HEK293 (cell line): ENCODE measurements at regions not wholly inside any gene's neighbourhood (a gene's known extent, or its start where the extent isn't known, plus 50 kb on each side); places are given as distances from the start of the nearest gene placed in this dataset.

Experiments used
- CTCF ChIA-PET: fragments of 350-600 bp; formaldehyde crosslinking; extraction: SDS; loops from one replicate; lab custom pipeline; 2021; ENCODE audit warnings: antibody characterized with exemption; lab: Yijun Ruan, JAX
- POLR2A ChIA-PET: fragments of 300-600 bp; formaldehyde crosslinking; extraction: SDS; loops from one replicate; lab custom pipeline; 2020; ENCODE audit warnings: antibody characterized with exemption, inconsistent platforms; lab: Yijun Ruan, JAX
- H3K27ac ChIP-seq: fragments of 200-500 bp; sonication (Bioruptor generic); 2 replicates; pipeline ENCODE4 v1.5.1; 2014; ENCODE audit warnings: low read depth, low read length, control low read depth, inconsistent platforms; ENCODE audit errors: extremely low read depth
- H3K36me3 ChIP-seq, 2 experiments: fragments of 200-500 bp in 1 of 2; sonication (Bioruptor generic) in 1 of 2; 1 replicate in 1 of 2; 2 replicates in 1 of 2; pipeline ENCODE4 v1.5.1; 2014 to 2017; ENCODE audit warnings: inconsistent platforms in 2 of 2, low read length in 2 of 2; ENCODE audit not compliant: control insufficient read depth in 2 of 2, insufficient read depth in 1 of 2
- H3K4me1 ChIP-seq: fragments of 200-500 bp; sonication (Bioruptor generic); 2 replicates; pipeline ENCODE4 v1.5.1; 2014; ENCODE audit warnings: mild to moderate bottlenecking, low read length, inconsistent platforms; ENCODE audit not compliant: control insufficient read depth, insufficient read depth
- H3K4me3 ChIP-seq: 2 replicates; pipeline ENCODE4 v1.5.1; 2011; ENCODE audit warnings: low read depth, mild to moderate bottlenecking, control low read depth, low read length, moderate library complexity
- H3K9me3 ChIP-seq: fragments of 200-500 bp; sonication (Bioruptor generic); 2 replicates; pipeline ENCODE4 v1.5.1; 2014; ENCODE audit warnings: low read depth, low read length, inconsistent platforms; ENCODE audit not compliant: control insufficient read depth, insufficient read depth
- AEBP2 ChIP-seq: fragments of 450-650 bp; formaldehyde crosslinking; IDR thresholded peaks from 2 replicates; pipeline ENCODE4 v1.5.1; 2016; ENCODE audit warnings: missing biosample characterization, missing genetic modification characterization, borderline replicate concordance
- KLF9 ChIP-seq: fragments of 450-650 bp; formaldehyde crosslinking; IDR thresholded peaks from 2 replicates; pipeline ENCODE4 v1.5.1; 2016; ENCODE audit warnings: missing biosample characterization, missing genetic modification characterization, low read depth
- MYNN ChIP-seq: fragments of 450-650 bp; formaldehyde crosslinking; IDR thresholded peaks from 2 replicates; pipeline ENCODE4 v1.5.1; 2016; ENCODE audit warnings: missing biosample characterization, missing genetic modification characterization, borderline replicate concordance
- OSR2 ChIP-seq: fragments of 450-650 bp; formaldehyde crosslinking; IDR thresholded peaks from 2 replicates; pipeline ENCODE4 v1.5.1; 2016; ENCODE audit warnings: missing biosample characterization, missing genetic modification characterization
- ZBTB17 ChIP-seq: fragments of 450-650 bp; formaldehyde crosslinking; IDR thresholded peaks from 2 replicates; pipeline ENCODE4 v1.5.1; 2016; ENCODE audit warnings: missing biosample characterization, missing genetic modification characterization
- ZBTB26 ChIP-seq: fragments of 450-650 bp; formaldehyde crosslinking; optimal IDR thresholded peaks from 2 replicates; pipeline ENCODE3; 2016; ENCODE audit warnings: missing biosample characterization, mild to moderate bottlenecking, missing genetic modification characterization
- ZBTB44 ChIP-seq: fragments of 450-650 bp; IDR thresholded peaks from 2 replicates; pipeline ENCODE4 v1.5.1; 2018; ENCODE audit warnings: missing biosample characterization, mild to moderate bottlenecking, missing genetic modification characterization
- ZNF133 ChIP-seq: fragments of 450-650 bp; formaldehyde crosslinking; IDR thresholded peaks from 2 replicates; pipeline ENCODE4 v1.5.1; 2016; ENCODE audit warnings: missing biosample characterization, missing genetic modification characterization
- ZNF140 ChIP-seq: fragments of 450-650 bp; formaldehyde crosslinking; IDR thresholded peaks from 2 replicates; pipeline ENCODE4 v1.5.1; 2016; ENCODE audit warnings: missing biosample characterization, missing genetic modification characterization
- ZNF202 ChIP-seq: fragments of 450-650 bp; formaldehyde crosslinking; IDR thresholded peaks from 2 replicates; pipeline ENCODE4 v1.5.1; 2016; ENCODE audit warnings: missing biosample characterization, missing genetic modification characterization, borderline replicate concordance
- ZNF211 ChIP-seq: fragments of 450-650 bp; formaldehyde crosslinking; IDR thresholded peaks from 2 replicates; pipeline ENCODE4 v1.5.1; 2016; ENCODE audit warnings: low read depth, missing biosample characterization, missing genetic modification characterization
- ZNF23 ChIP-seq: fragments of 450-650 bp; formaldehyde crosslinking; IDR thresholded peaks from 2 replicates; pipeline ENCODE4 v1.5.1; 2016; ENCODE audit warnings: missing biosample characterization, missing genetic modification characterization, borderline replicate concordance
- ZNF354C ChIP-seq: fragments of 450-650 bp; formaldehyde crosslinking; IDR thresholded peaks from 2 replicates; pipeline ENCODE4 v1.5.1; 2016; ENCODE audit warnings: missing biosample characterization, missing genetic modification characterization, low read depth, borderline replicate concordance
- ZNF398 ChIP-seq: fragments of 450-650 bp; formaldehyde crosslinking; IDR thresholded peaks from 2 replicates; pipeline ENCODE4 v1.5.1; 2017; ENCODE audit warnings: missing biosample characterization, missing genetic modification characterization
- ZNF548 ChIP-seq: fragments of 450-650 bp; formaldehyde crosslinking; IDR thresholded peaks from 2 replicates; pipeline ENCODE4 v1.5.1; 2016; ENCODE audit warnings: missing biosample characterization, missing genetic modification characterization
- ZNF571 ChIP-seq: fragments of 450-650 bp; formaldehyde crosslinking; IDR thresholded peaks from 2 replicates; pipeline ENCODE4 v1.5.0; 2017; ENCODE audit warnings: missing biosample characterization, missing genetic modification characterization
- ZNF707 ChIP-seq: fragments of 450-650 bp; formaldehyde crosslinking; IDR thresholded peaks from 2 replicates; pipeline ENCODE4 v1.5.1; 2016; ENCODE audit warnings: missing biosample characterization, missing genetic modification characterization
- ZNF785 ChIP-seq: fragments of 450-650 bp; formaldehyde crosslinking; IDR thresholded peaks from 2 replicates; pipeline ENCODE4 v1.5.1; 2016; ENCODE audit warnings: missing biosample characterization, missing genetic modification characterization
- ZNF843 ChIP-seq: fragments of 450-650 bp; formaldehyde crosslinking; IDR thresholded peaks from 2 replicates; pipeline ENCODE4 v1.5.1; 2016; ENCODE audit warnings: missing biosample characterization, missing genetic modification characterization
- ZSCAN23 ChIP-seq: fragments of 450-650 bp; formaldehyde crosslinking; IDR thresholded peaks from 2 replicates; pipeline ENCODE4 v1.5.1; 2016; ENCODE audit warnings: missing biosample characterization, missing genetic modification characterization

GRCh38 chr3:82423268-82424030 lies 662.0 kb upstream of the GBE1 start:
- no peaks in the 10 kb centered on the region for H3K4me1 ChIP-seq
- POLR2A ChIA-PET, result no interaction called here
- H3K27ac ChIP-seq, result no peak overlapping the region
- TF ChIP-seq MYNN (tag by site-specific recombination) (no peak), ZBTB44 (no peak), ZNF707 (tag by site-specific recombination) (no peak), ZNF211 (no peak), ZNF202 (tag by site-specific recombination) (no peak), ZNF23 (no peak), ZSCAN23 (tag by site-specific recombination) (no peak), ZBTB17 (no peak), ZBTB26 (no peak), ZNF571 (no peak), KLF9 (tag by site-specific recombination) (no peak), OSR2 (tag by site-specific recombination) (no peak), ZNF785 (tag by site-specific recombination) (no peak), ZNF398 (tag by site-specific recombination) (no peak), ZNF354C (tag by site-specific recombination) (no peak), ZNF140 (tag by site-specific recombination) (no peak), ZNF843 (no peak)
- H3K9me3 ChIP-seq, result no peaks in the 10 kb centered on the region
- H3K4me3 ChIP-seq, result no peak overlapping the region
- no peaks in the 10 kb centered on the region for H3K36me3 ChIP-seq
- CTCF ChIA-PET, result no interaction called here

- H3K36me3 ChIP-seq, result no peaks in the 10 kb centered on the region
- ChIA-PET POLR2A (no interaction called here), CTCF (no interaction called here)
- H3K4me3 ChIP-seq, result no peak overlapping the region
- H3K27ac ChIP-seq, result no peak overlapping the region
- H3K9me3 ChIP-seq, result no peaks in the 10 kb centered on the region
- TF ChIP-seq ZNF548 (tag by site-specific recombination) (no peak), ZNF133 (tag by site-specific recombination) (no peak), AEBP2 (tag by site-specific recombination) (no peak)
- TF ChIP-seq, all 188 proteins: peak for 0
- H3K4me1 ChIP-seq, result no peaks in the 10 kb centered on the region
Measured at GRCh38 chr3:82416830-82417229, 655.4 kb upstream of the GBE1 start.
